ENCODE measurements at regions not wholly inside any gene's neighbourhood (a gene's known extent, or its start where the extent isn't known, plus 50 kb on each side); places are given as distances from the start of the nearest gene placed in this dataset.

- H3K4me3 Mint-ChIP-seq: no peak overlapping the region
- Histone ChIP-seq H2AFZ (no peak overlapping the region), H3K27me3 (ENCODE audit: insufficient read depth) (no peaks in the 10 kb centered on the region), H4K20me1 (replicated peaks; ENCODE audit: insufficient read depth) (no peaks in the 10 kb centered on the region), H3K4me3 (no peak overlapping the region), H3K36me3 (ENCODE audit: insufficient read depth) (no peaks in the 10 kb centered on the region), H3F3A (replicated peaks; ENCODE audit: low read depth) (no peaks in the 10 kb centered on the region), H3K4me1 (ENCODE audit: insufficient read depth) (no peaks in the 10 kb centered on the region), H3K27ac (ENCODE audit: low read depth) (no peak overlapping the region), H3K9me2 (ENCODE audit: insufficient read depth) (0 out of 2 replicates have a peak, but pooled peaks cover 5% of the 10 kb centered on the region), H3K79me2 (replicated peaks; ENCODE audit: insufficient read depth) (no peaks in the 10 kb centered on the region), H3K4me2 (no peak overlapping the region)
- no peak overlapping the region for H3K27ac Mint-ChIP-seq
- no peak for DNase-seq (ENCODE audit: low spot score)
- H3K36me3 Mint-ChIP-seq (ENCODE audit: low read depth): no peaks in the 10 kb centered on the region
- no peak for ATAC-seq
- TF ChIP-seq REST (IDR thresholded peaks at IDR 0.05; ENCODE audit: unreplicated experiment) (no peak), ZNF331 (CRISPR knock-in tag; IDR thresholded peaks at IDR 0.05; ENCODE audit: low read depth) (no peak)
- H3K4me1 Mint-ChIP-seq: 0 out of 3 replicates have a peak, but pooled peaks cover 4% of the 10 kb centered on the region
- H3K27me3 Mint-ChIP-seq (ENCODE audit: insufficient read depth, low read depth, poor library complexity): no peaks in the 10 kb centered on the region
- H3K9me3 Mint-ChIP-seq: no peaks in the 10 kb centered on the region
Observed at GRCh38 chr3:194828116-194828515, 142.4 kb downstream of the FAM43A start.

- Mint-ChIP-seq H3K4me1 (no peaks in the 10 kb centered on the region), H3K27me3 (ENCODE audit: insufficient read depth, low read depth, poor library complexity) (no peaks in the 10 kb centered on the region), H3K4me3 (no peak overlapping the region), H3K27ac (no peak overlapping the region), H3K36me3 (ENCODE audit: low read depth) (no peaks in the 10 kb centered on the region), H3K9me3 (no peaks in the 10 kb centered on the region)
- ATAC-seq (no peak), DNase-seq (ENCODE audit: low spot score) (no peak)
- TF ChIP-seq EZH2phosphoT487 (IDR thresholded peaks at IDR 0.05; ENCODE audit: unreplicated experiment): no peak
- no peak for TF ChIP-seq ETS1 (IDR thresholded peaks at IDR 0.05)
- TF ChIP-seq NANOG (IDR thresholded peaks at IDR 0.05; ENCODE audit: borderline replicate concordance): no peak
- no peak for TF ChIP-seq CREB1 (CRISPR knock-in tag; IDR thresholded peaks at IDR 0.05; ENCODE audit: low read depth)
- TF ChIP-seq ZNF462 (CRISPR knock-in tag; IDR thresholded peaks at IDR 0.05): no peak
- no peaks in the 10 kb centered on the region for H4K20me1 ChIP-seq (replicated peaks; ENCODE audit: insufficient read depth)
- H3K27ac ChIP-seq (ENCODE audit: low read depth): no peak overlapping the region
- no peak overlapping the region for H2AFZ ChIP-seq
- no peaks in the 10 kb centered on the region for H3K27me3 ChIP-seq (ENCODE audit: insufficient read depth)
- no peaks in the 10 kb centered on the region for H3K79me2 ChIP-seq (replicated peaks; ENCODE audit: insufficient read depth)
- 0 out of 2 replicates have a peak, but pooled peaks cover 5% of the 10 kb centered on the region for H3K9me2 ChIP-seq (ENCODE audit: insufficient read depth)
- H3K4me2 ChIP-seq: no peak overlapping the region
- H3K36me3 ChIP-seq (ENCODE audit: insufficient read depth): no peaks in the 10 kb centered on the region
- H3F3A ChIP-seq (replicated peaks; ENCODE audit: low read depth): no peaks in the 10 kb centered on the region
- no peaks in the 10 kb centered on the region for H3K4me1 ChIP-seq (ENCODE audit: insufficient read depth)
- no peak overlapping the region for H3K4me3 ChIP-seq
Observed at GRCh38 chr3:194828926-194829325, 143.2 kb downstream of the FAM43A start.

Data from GM23338 (cell line).